Body of pancreas (tissue), 4 donors: ENCODE measurements at regions not wholly inside any gene's neighbourhood (a gene's known extent, or its start where the extent isn't known, plus 50 kb on each side); places are given as distances from the start of the nearest gene placed in this dataset.
A peak's percentile ranks its signal among the peaks of the same experiment; 100 is the strongest.

Source experiments
- ATAC-seq: fragments of 150-250 bp; one replicate; pipeline ENCODE4 v1.9.1; 2016
- DNase-seq, 4 donors: peaks; one replicate each; pipeline ENCODE4 v3.0.0-alpha.2; 2019
- H3K27ac ChIP-seq, 4 donors: fragments of 200-600 bp; sonication (generic); 1 replicate in 3 of 4; 2 replicates in 1 of 4; pipeline versions ENCODE4 v1.5.1 to v1.6.1; 2016 to 2019; ENCODE audit warnings: mild to moderate bottlenecking in 1 of 4, mixed read lengths in 1 of 4, moderate library complexity in 1 of 4
- H3K27me3 ChIP-seq, 2 donors: fragments of 200-600 bp; sonication (generic); one replicate each; pipeline ENCODE4 v1.6.0; 2016; ENCODE audit warnings: mild to moderate bottlenecking in 1 of 2
- H3K36me3 ChIP-seq, 2 donors: fragments of 200-600 bp; sonication (generic); replicated peaks in 1 of 2; 2 replicates each; pipeline ENCODE4 v1.5.1; 2016; ENCODE audit warnings: low read depth in 2 of 2; ENCODE audit not compliant: insufficient read depth in 1 of 2
- H3K4me1 ChIP-seq: fragments of 200-600 bp; sonication (generic); one replicate; pipeline ENCODE4 v1.6.0; 2016
- H3K4me3 ChIP-seq, 2 donors: fragments of 200-600 bp; sonication (generic); 1 replicate in 1 of 2; 2 replicates in 1 of 2; pipeline ENCODE4 v1.5.1; 2016 to 2019
- H3K9me3 ChIP-seq, 3 donors: fragments of 200-600 bp; sonication (generic); 1 replicate in 2 of 3; 2 replicates in 1 of 3; pipeline ENCODE4 v1.5.1; 2016
- CTCF ChIP-seq, 7 experiments: fragments of 450-650 bp in 4 of 7; fragments of 200-600 bp in 3 of 7; sonication (generic) in 3 of 7; IDR thresholded peaks; one replicate each; pipeline ENCODE4 v1.5.1; 2016 to 2019; ENCODE audit warnings: antibody characterized with exemption in 7 of 7
- POLR2A ChIP-seq, 3 donors: fragments of 450-650 bp; IDR thresholded peaks; one replicate each; pipeline ENCODE4 v1.6.1; 2016; ENCODE audit warnings: antibody characterized with exemption in 3 of 3, mild to moderate bottlenecking in 2 of 3
- WGBS, 2 donors: methylation state at CpG; one replicate each; pipeline ENCODE4 v1.1.5; 2017; 5-methylcytosine and 5-hydroxymethylcytosine counted together
- intact Hi-C: fragments of 100-400 bp; cut with DNase I; formaldehyde crosslinking; loops from one replicate; pipeline ENCODE4 v1.15.1; 2023

GRCh38 chr20:6700563-6701329 lies 66.7 kb upstream of the BMP2 start:
- Histone ChIP-seq H3K27me3 (no peaks in the 10 kb centered on the region), H3K27ac (no peak overlapping the region), H3K4me1 (peaks cover 62% of the 10 kb centered on the region), H3K4me3 (no peak overlapping the region), H3K36me3 (no peaks in the 10 kb centered on the region), H3K9me3 (no peaks in the 10 kb centered on the region)
- WGBS, 2 donors, result 65 to 85% methylated on average over 11 of the region's 11 CpGs
- DNase-seq, result peak in 1 of 4 donors; percentile 60
- no peak for ATAC-seq
- TF ChIP-seq CTCF (IDR thresholded peaks at IDR 0.05) (no peak), POLR2A (IDR thresholded peaks at IDR 0.05) (no peak)
- intact Hi-C loops, result no loop called here

- 51 to 70% methylated on average over 3 of the region's 3 CpGs for WGBS, 2 donors
- ATAC-seq, result no peak
- TF ChIP-seq POLR2A (IDR thresholded peaks at IDR 0.05) (no peak), CTCF (IDR thresholded peaks at IDR 0.05) (no peak)
These were observed 67.4 kb upstream of the BMP2 start for GRCh38 chr20:6699921-6700562.

GRCh38 chr20:6698723-6699122 lies 68.8 kb upstream of the BMP2 start:
- H3K4me3 ChIP-seq, result no peak overlapping the region
- TF ChIP-seq POLR2A (IDR thresholded peaks at IDR 0.05) (no peak), CTCF (IDR thresholded peaks at IDR 0.05) (no peak)
- no peak for ATAC-seq
- no peaks in the 10 kb centered on the region for H3K27me3 ChIP-seq
- H3K27ac ChIP-seq, result peak overlapping the region in 2 of 4 donors; percentile 33 to 35
- no peaks in the 10 kb centered on the region for H3K36me3 ChIP-seq
- peaks cover 42% of the 10 kb centered on the region for H3K4me1 ChIP-seq
- 84 to 94% methylated on average over 4 of the region's 4 CpGs for WGBS, 2 donors
- no peak for DNase-seq
- H3K9me3 ChIP-seq, result no peaks in the 10 kb centered on the region
- intact Hi-C loops, result no loop called here

More at GRCh38 chr20:6699921-6700562, 67.4 kb upstream of the BMP2 start:
- intact Hi-C loops, result no loop called here
- Histone ChIP-seq H3K27ac (no peak overlapping the region), H3K27me3 (no peaks in the 10 kb centered on the region), H3K4me3 (no peak overlapping the region), H3K36me3 (no peaks in the 10 kb centered on the region), H3K4me1 (peaks cover 55% of the 10 kb centered on the region), H3K9me3 (no peaks in the 10 kb centered on the region)
- no peak for DNase-seq

GRCh38 chr20:6698056-6698455 lies 69.4 kb upstream of the BMP2 start:
- no peaks in the 10 kb centered on the region for H3K36me3 ChIP-seq
- H3K9me3 ChIP-seq, result no peaks in the 10 kb centered on the region
- ATAC-seq, result peak; percentile 65
- H3K4me3 ChIP-seq, result no peak overlapping the region
- peak in 2 of 4 donors; percentile 34 to 54 for DNase-seq
- peaks cover 39% of the 10 kb centered on the region for H3K4me1 ChIP-seq
- intact Hi-C loops, result no loop called here
- WGBS, 2 donors, result 76 to 79% methylated on average over 6 of the region's 6 CpGs
- no peak for TF ChIP-seq CTCF (IDR thresholded peaks at IDR 0.05)
- TF ChIP-seq POLR2A (IDR thresholded peaks at IDR 0.05), result no peak
- H3K27ac ChIP-seq, result peak overlapping the region in 3 of 4 donors; percentile 9 to 35 (median 33)
- no peaks in the 10 kb centered on the region for H3K27me3 ChIP-seq
